NCI-H1930 (cell line): ENCODE measurements at regions not wholly inside any gene's neighbourhood (a gene's known extent, or its start where the extent isn't known, plus 50 kb on each side); places are given as distances from the start of the nearest gene placed in this dataset.
A peak's percentile ranks its signal among the peaks of the same experiment; 100 is the strongest.

Source experiments
- DNase-seq, 2 experiments: peaks; one replicate each; lab custom pipeline; 2025; lab: John Stamatoyannopoulos, UW

DNA sequence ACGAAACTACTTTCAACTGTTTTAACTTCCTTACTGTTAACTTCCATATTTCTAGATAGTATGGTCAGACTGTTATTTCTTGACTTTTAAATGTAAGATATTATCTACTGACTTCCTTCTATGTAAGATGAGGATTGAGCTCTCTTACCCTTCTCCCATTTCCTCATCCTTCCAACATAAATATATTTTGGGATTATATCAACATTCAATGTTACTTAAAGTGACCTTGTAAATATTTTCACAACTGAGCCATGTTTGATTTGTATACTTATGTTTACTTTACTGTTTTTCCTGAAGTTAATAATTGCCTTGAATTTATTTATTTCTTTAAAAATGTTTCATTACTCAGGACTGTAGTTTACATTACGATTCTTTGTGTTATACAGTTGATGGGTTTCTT lies 148.7 kb downstream of the ZIC5 start:
- DNase-seq = no peak

DNA sequence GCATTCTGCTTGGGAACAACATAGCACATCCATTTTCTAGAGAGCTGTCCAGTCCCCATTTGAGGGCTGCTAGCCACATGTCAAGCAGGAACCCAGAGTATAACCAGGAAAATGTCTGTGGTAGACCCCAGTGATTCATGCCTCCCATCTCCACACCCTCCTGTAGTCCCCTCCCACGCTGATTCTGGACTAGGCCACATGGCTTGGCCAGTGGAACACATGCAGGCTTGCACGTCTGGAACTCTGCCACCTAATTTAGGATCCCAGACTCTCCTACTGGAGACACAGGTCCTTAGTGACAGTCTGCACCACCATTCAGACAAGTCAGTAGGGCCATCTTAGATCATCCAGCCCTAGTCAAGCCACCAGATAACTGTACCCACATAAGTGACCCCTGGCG lies 149.8 kb downstream of the ZIC5 start:
- DNase-seq = no peak

- DNase-seq = no peak
Measured at GRCh38 chr13:99819967-99820366, 151.6 kb downstream of the ZIC5 start.

- no peak for DNase-seq
Measured at GRCh38 chr13:99816321-99816720, 155.2 kb downstream of the ZIC5 start.

DNA sequence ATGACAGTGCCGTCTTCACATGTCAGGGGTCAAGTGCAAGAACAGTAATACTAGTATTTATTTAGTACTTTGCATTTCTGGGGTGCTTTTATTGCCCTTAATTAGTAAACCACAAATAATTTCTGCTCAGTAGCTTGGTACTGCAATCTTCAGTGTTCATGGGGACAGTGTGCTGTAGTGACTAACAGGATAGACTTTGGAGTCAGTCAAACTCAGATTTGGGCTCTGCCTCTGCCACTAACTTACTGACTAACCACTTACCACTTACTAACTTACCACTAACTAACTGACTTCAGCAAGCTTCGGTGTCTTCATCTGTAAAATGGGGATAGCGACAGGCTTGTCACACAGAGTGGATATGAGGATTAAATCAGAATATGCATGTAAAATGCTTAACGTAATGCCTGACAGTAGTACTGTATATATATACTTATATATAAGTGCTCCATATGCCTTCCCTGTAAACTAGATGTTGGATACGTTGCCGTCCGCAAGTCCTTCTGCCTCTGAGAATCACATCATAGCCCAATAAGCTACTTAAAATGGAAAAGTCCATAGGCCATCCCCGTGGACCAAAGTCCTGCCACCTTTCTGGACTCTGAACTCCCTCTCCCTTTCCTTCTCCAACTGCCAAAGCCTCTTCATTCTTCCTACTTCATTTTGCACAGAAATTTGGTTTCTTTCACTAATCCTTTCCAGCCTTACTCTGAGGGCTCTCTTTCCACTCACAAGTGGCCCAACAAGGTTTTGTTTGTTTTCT lies 158.1 kb downstream of the ZIC5 start:
- no peak for DNase-seq

DNA sequence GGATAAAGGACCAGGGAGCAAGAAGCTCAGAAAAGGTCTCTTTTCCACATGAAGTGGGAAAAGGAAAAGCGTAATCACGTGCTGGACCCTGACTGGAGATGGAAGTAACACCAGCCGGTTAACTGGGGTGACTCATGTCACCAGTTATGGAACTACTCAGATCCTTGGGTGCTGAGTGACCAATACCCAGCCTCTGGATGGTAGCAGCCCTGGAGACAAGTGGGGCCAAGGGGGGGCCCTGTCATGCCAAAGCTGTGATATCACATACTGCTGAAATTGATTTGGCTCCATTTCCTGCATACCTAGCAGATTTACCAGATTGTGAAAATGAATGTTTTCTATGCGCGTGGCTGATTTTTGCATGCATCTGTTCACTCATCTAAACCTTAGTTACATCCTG lies 158.9 kb downstream of the ZIC5 start:
- DNase-seq = no peak

- DNase-seq = no peak
Measured at GRCh38 chr13:99811067-99811700, 160.4 kb downstream of the ZIC5 start.

DNA sequence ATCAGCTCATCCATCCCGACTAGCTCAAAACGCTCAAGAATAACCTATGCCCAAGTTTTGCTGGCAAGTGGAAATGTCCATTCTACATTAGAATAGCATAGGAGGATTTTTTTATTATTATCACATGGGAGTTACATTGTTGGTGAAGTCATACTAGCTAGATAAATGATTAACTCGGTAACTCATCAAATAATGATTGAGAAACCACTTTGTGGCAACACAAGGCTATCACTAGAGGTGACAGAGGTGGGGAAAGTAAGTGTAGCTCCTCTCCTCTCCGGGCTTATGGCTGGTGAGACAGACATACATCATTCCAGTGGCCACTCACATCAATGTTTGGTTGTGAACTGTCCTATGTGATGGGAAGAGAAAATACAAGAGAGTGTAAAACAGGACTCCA lies 161.6 kb downstream of the ZIC5 start:
- no peak for DNase-seq

DNA sequence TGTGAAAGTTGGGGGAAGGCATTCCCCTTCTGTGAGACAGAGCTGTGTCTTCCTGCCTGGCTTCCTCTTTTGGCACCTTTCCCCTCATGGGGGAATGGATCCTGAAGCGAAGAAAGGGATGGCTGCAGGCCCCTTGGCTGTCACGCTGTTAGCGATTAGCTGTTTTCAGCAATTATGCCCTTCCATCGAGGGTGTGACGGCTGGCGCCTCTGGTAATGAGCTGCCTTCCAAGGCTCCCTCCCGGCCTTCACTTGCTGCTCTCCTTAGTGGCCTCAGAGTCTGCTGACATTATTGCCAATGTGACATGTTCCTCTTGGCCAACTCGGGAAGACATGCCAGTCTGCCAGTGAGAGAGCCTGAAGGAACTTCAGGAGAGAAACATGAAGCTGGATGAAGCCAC lies 162.1 kb downstream of the ZIC5 start:
- DNase-seq = no peak

- no peak for DNase-seq
Measured at GRCh38 chr13:99808786-99809185, 162.8 kb downstream of the ZIC5 start.

- DNase-seq = no peak
Measured at GRCh38 chr13:99806671-99807070, 164.9 kb downstream of the ZIC5 start.

- no peak for DNase-seq
Measured at GRCh38 chr13:99805361-99805760, 166.2 kb downstream of the ZIC5 start.

DNA sequence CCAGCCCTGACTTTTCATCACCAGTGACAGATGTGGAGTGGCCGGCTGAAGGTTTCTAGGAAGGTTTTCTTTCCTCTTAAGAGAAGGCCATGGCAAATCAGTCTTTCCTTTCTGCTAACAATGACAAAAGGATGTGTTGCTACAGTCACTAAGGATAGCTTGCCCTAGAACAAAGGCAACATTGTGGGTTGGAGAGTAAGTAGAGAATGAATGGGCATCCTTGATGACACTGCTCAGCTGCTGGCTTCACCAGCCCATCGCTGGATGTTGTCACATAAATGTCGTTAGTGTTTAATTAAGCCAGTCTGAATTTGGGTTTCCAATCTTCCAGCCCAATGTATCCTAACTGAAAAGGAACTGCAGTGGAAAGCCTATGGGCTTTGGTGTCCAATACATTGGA lies 168.4 kb downstream of the ZIC5 start:
- no peak for DNase-seq

GRCh38 chr13:99802416-99802815 lies 169.2 kb downstream of the ZIC5 start:
- DNase-seq = no peak

DNA sequence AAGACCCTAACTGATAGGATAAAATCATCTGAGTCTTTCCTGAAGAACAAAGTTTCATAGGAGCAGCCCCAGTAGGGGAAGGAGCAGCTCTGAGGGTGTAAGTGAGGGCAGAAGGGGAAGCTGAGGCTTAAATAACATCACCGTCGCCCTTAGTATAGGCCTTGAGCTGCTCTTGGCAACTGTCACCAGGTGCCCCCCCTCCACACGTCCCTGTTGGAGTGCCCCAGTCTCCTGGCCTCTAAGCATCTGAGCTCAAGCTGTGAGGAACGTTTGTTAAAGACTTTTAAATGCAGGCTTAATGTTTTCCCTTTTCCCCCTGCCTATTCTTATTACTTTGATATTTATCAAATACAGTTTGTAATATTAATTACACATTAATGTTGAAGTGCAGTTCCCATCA lies 170.6 kb downstream of the ZIC5 start:
- peak in 1 of 2 experiments; percentile 17 for DNase-seq

DNA sequence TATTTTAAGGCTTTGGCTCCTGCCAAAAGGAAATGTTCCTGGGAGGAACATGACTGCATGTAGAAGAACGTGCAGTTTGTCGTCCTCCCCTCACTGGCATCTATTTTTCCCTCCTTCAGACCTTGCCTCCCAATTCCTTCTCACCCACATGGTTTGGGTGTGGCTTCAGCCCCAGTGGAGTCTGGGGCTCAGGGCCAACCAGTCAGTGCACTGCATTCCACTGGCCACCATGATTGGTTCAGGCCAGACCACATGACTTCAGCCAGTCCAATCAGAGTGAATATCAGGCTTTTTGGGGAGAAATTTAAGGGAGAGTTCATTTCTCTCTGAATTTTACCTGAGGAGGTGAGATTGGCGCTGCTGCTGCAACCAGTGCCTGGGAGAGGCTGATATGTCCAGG lies 171.6 kb downstream of the ZIC5 start:
- no peak for DNase-seq

GRCh38 chr13:99798756-99799155 lies 172.8 kb downstream of the ZIC5 start:
- no peak for DNase-seq

DNA sequence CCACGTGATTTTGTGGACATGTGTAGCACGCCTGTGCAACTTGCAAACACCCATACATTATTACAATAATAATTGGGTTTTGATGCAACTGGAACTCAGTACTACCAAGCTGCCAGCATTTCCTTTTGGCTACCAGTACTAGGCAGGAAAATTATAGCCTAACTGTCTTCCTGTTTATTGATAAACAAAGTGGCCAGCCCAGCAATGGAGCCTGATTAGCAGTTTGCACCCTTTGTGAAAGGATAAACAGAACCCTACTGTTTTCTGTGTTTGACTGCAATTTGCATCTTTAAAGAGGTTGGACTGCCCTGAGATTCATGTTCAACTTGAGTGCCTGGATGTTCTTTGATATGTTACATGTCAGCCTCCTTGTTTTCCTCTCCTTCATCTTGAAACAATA lies 173.9 kb downstream of the ZIC5 start:
- DNase-seq = peak in 1 of 2 experiments; percentile 65

DNA sequence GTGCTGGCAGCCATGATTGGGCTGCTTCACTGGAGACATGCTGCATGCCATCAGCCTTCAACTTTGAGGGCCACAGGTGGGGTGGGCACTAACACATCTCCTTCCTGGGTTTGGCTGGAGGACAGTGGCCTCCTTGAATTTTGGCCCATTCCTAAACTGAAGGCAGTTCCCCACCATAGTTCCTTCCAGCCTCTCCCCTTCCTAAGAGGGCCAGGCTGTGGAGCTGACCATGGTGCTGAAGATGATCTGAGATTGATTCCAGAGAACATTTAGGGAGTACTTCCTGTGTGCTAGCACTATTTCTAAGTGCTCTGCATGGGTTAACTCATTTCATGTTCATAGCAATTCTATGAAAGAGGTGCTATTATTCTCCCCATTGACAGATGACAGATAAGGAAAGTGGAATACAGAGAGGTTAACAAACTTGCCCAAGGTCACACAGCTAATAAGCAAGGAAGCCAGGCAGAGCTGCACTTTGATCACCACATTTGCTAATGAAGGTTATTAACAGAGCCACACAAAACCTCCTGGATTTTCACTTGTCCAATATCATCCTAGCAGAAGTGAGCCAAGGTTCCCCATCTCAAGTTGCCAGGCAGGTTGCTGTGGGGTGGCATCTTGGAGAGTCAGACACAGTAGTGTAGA lies 175.3 kb downstream of the ZIC5 start:
- DNase-seq = no peak

DNA sequence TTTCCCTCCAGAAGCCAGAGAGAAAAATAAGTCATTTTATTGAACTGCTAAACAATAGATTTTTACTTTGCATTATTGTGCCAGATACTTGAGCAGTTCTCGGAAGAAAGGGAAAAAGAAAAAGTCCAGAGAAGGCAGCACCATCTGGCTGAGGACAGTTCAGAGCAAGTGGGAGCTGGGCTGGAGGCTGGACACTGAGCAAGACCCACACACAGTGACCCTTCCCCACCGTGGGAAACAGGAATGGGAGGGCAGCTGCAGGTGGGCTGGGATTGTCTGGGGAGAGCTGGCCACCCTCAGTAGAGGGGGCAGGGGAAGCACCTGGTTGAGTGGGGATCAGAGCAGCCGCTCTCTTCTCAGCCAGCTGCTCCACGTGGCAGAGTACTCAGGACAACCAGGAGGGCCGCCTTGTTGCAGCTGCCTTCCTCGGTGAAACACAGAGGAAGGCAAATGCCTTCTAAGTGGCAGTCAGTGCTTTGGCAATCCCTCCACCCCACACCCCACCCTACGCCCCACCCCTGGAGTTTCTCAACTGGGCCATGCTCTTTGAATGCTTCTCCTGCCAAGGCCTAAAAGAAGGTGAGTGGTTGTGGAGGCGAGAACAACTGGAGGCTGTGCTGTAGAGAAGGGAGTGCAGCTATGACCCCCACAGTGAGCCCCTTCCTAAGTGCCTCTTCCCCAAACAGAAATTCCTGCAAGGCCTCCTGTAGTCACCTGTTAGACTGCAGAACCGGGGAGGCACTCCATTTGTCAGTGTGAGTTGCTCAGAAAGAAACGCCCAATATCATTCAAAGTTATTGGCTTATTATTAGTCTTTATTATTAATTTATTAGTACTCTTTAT lies 179.3 kb downstream of the ZIC5 start:
- no peak for DNase-seq

- DNase-seq = no peak
Measured at GRCh38 chr13:99782669-99783068, 188.9 kb downstream of the ZIC5 start.

DNA sequence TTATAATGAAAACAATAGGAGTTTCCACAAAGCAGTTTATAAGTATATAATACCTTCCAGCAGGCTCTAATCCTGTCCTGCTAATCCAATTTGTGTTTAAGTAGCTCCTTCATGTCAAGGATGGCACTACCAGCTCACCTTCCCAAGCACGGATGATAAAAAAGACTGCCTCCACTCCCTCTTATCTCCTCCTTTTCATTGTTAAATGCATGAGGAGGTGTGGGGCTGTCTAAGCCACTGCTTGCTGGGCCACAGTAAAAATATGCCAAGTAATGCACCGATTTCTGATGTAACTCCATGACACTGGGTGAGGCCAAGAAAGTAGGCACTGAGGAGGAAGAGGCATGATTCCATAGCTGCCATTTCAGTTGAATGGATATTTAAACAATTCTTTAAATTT lies 193.1 kb downstream of the ZIC5 start:
- no peak for DNase-seq
